GM23338 (cell line): ENCODE measurements at regions not wholly inside any gene's neighbourhood (a gene's known extent, or its start where the extent isn't known, plus 50 kb on each side); places are given as distances from the start of the nearest gene placed in this dataset.

Experiments
- ATAC-seq: fragments of 200-7000 bp; cut with Tn5 transposase; 3 replicates; pipeline ENCODE4 v1.9.1; 2020
- DNase-seq: peaks from one replicate; pipeline ENCODE4 v3.0.0-alpha.2; 2015; ENCODE audit warnings: low spot score
- H2AFZ ChIP-seq: fragments of 200-600 bp; sonication (generic); 2 replicates; pipeline ENCODE4 v1.8.0; 2016; ENCODE audit warnings: antibody characterized with exemption, mild to moderate bottlenecking, moderate library complexity
- H3F3A ChIP-seq: fragments of 200-600 bp; sonication (generic); replicated peaks from 2 replicates; pipeline ENCODE4 v1.8.0; 2017; ENCODE audit warnings: antibody characterized with exemption, mixed run types, low read depth
- H3K27ac ChIP-seq: fragments of 200-600 bp; sonication (generic); 2 replicates; pipeline ENCODE4 v1.6.1; 2016; ENCODE audit warnings: low read depth
- H3K27me3 ChIP-seq: fragments of 200-600 bp; sonication (generic); 2 replicates; pipeline ENCODE4 v1.8.0; 2016; ENCODE audit warnings: mild to moderate bottlenecking, mixed run types, moderate library complexity; ENCODE audit not compliant: insufficient read depth
- H3K36me3 ChIP-seq: fragments of 200-600 bp; sonication (generic); 2 replicates; pipeline ENCODE4 v1.8.0; 2016; ENCODE audit warnings: mild to moderate bottlenecking; ENCODE audit not compliant: insufficient read depth
- H3K4me1 ChIP-seq: fragments of 200-600 bp; sonication (generic); 2 replicates; pipeline ENCODE4 v1.8.0; 2016; ENCODE audit warnings: mild to moderate bottlenecking, moderate library complexity; ENCODE audit not compliant: insufficient read depth
- H3K4me2 ChIP-seq: fragments of 200-600 bp; sonication (generic); 2 replicates; pipeline ENCODE4 v1.7.1; 2017; ENCODE audit warnings: mixed run types
- H3K4me3 ChIP-seq: fragments of 200-600 bp; sonication (generic); 2 replicates; pipeline ENCODE4 v1.6.1; 2016; ENCODE audit warnings: mixed run types
- H3K79me2 ChIP-seq: fragments of 200-600 bp; sonication (generic); replicated peaks from 2 replicates; pipeline ENCODE4 v1.8.0; 2017; ENCODE audit warnings: mild to moderate bottlenecking; ENCODE audit not compliant: insufficient read depth
- H3K9me2 ChIP-seq: fragments of 200-600 bp; sonication (generic); 2 replicates; pipeline ENCODE4 v1.8.0; 2017; ENCODE audit not compliant: insufficient read depth
- H4K20me1 ChIP-seq: fragments of 200-600 bp; sonication (generic); replicated peaks from 2 replicates; pipeline ENCODE4 v1.8.0; 2017; ENCODE audit warnings: mild to moderate bottlenecking; ENCODE audit not compliant: insufficient read depth
- H3K27ac Mint-ChIP-seq: 2 replicates; pipeline ENCODE4 v1.8.0; 2020; ENCODE audit warnings: inconsistent platforms, mild to moderate bottlenecking, moderate library complexity, mixed read lengths
- H3K27me3 Mint-ChIP-seq: 3 replicates; pipeline ENCODE4 v1.8.0; 2022; ENCODE audit warnings: low read depth, mild to moderate bottlenecking, moderate library complexity, mixed read lengths, inconsistent platforms; ENCODE audit not compliant: insufficient read depth, poor library complexity
- H3K36me3 Mint-ChIP-seq: 3 replicates; pipeline ENCODE4 v1.8.0; 2021; ENCODE audit warnings: low read depth, mild to moderate bottlenecking, inconsistent platforms, moderate library complexity, mixed read lengths
- H3K4me1 Mint-ChIP-seq: 3 replicates; pipeline ENCODE4 v1.8.0; 2020; ENCODE audit warnings: mild to moderate bottlenecking, inconsistent platforms, mixed read lengths
- H3K4me3 Mint-ChIP-seq: 3 replicates; pipeline ENCODE4 v1.8.0; 2021; ENCODE audit warnings: moderate library complexity, mild to moderate bottlenecking, inconsistent platforms, mixed read lengths
- H3K9me3 Mint-ChIP-seq: 3 replicates; pipeline ENCODE4 v1.8.0; 2020; ENCODE audit warnings: moderate library complexity, mild to moderate bottlenecking, inconsistent platforms, mixed read lengths
- CREB1 ChIP-seq: fragments of 250-450 bp; sonication (Bioruptor Pico); IDR thresholded peaks from 2 replicates; pipeline ENCODE4 v1.5.0; 2020; ENCODE audit warnings: low read depth, mild to moderate bottlenecking, moderate library complexity
- ETS1 ChIP-seq: IDR thresholded peaks from 2 replicates; pipeline ENCODE4 v1.6.1; 2016; ENCODE audit warnings: antibody characterized with exemption
- EZH2 ChIP-seq: fragments of 200-600 bp; sonication (generic); IDR thresholded peaks from one replicate; pipeline ENCODE4 v1.8.0; 2017; ENCODE audit warnings: antibody characterized with exemption, mild to moderate bottlenecking, low read depth; ENCODE audit not compliant: unreplicated experiment
- EZH2phosphoT487 ChIP-seq: fragments of 200-600 bp; sonication (generic); IDR thresholded peaks from one replicate; pipeline ENCODE4 v1.8.1; 2018; ENCODE audit warnings: antibody characterized with exemption; ENCODE audit not compliant: unreplicated experiment
- NANOG ChIP-seq: IDR thresholded peaks from 2 replicates; pipeline ENCODE4 v1.6.1; 2016; ENCODE audit warnings: antibody characterized with exemption, borderline replicate concordance
- POLR2AphosphoS5 ChIP-seq: IDR thresholded peaks from 2 replicates; pipeline ENCODE4 v1.6.1; 2016; ENCODE audit warnings: antibody characterized with exemption, low read depth
- REST ChIP-seq: IDR thresholded peaks from one replicate; pipeline ENCODE4 v1.6.1; 2018; ENCODE audit warnings: antibody characterized with exemption; ENCODE audit not compliant: unreplicated experiment
- STAT1 ChIP-seq: IDR thresholded peaks from one replicate; pipeline ENCODE4 v1.6.1; 2016; ENCODE audit warnings: antibody characterized with exemption; ENCODE audit not compliant: unreplicated experiment
- ZNF114 ChIP-seq: fragments of 250-450 bp; sonication (Bioruptor Pico); IDR thresholded peaks from 2 replicates; pipeline ENCODE4 v1.5.0; 2020; ENCODE audit warnings: mild to moderate bottlenecking, moderate library complexity
- ZNF331 ChIP-seq: fragments of 250-450 bp; sonication (Bioruptor Pico); IDR thresholded peaks from 2 replicates; pipeline ENCODE4 v1.5.0; 2020; ENCODE audit warnings: low read depth, mild to moderate bottlenecking, moderate library complexity
- ZNF462 ChIP-seq: fragments of 250-450 bp; sonication (Bioruptor Pico); IDR thresholded peaks from 2 replicates; pipeline ENCODE4 v1.5.0; 2020; ENCODE audit warnings: mild to moderate bottlenecking, moderate library complexity

DNA sequence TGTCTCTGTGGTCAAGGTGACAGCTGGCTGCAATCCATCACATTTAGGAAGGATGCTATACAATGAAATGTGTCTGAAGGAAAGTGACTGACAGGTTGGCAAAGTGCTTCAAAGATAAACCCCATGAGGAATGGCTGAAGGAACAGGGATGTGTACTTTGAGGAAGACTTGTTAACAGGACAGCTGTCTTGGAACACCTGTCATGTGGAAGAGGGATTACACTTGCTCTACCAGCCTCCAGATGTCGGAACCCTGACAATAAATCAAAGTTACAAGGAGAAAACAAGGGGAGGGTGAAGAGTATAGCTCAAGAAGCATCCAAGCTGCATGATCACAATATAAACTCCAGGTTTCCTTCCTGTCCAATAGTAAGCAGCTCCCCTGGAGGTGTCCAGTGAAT, 147.8 kb upstream of the TMCC3 start (continued):
- no peak for TF ChIP-seq REST
- TF ChIP-seq EZH2, result no peak
- no peak for TF ChIP-seq CREB1 (CRISPR knock-in tag)
- TF ChIP-seq EZH2phosphoT487, result no peak
- TF ChIP-seq ZNF331, result no peak

DNA sequence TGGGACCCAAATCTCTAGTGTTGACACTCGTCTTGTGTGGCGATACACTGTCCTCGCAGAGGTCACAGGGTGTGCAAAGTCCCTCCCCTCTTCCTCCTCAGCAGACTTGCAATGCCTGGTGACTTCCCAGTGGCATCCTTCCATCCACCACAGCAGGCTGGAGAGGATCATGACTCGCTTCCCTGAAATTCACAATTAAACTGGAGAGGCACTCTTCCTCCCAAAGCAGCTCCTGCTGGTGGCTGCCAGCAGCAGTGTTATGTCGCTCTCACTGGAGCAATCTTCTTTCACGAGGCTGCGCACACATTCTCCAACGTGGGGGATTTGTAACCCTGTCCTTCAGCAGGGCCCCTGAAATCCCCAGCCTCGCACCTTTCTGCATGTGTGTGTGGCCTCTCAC, 145.2 kb upstream of the TMCC3 start:
- H3K4me1 ChIP-seq, result no peaks in the 10 kb centered on the region
- peak; percentile 75 for ATAC-seq
- Mint-ChIP-seq H3K27me3 (peaks cover 3% of the 10 kb centered on the region), H3K36me3 (no peaks in the 10 kb centered on the region), H3K4me3 (no peak overlapping the region), H3K4me1 (peaks cover 20% of the 10 kb centered on the region), H3K9me3 (no peaks in the 10 kb centered on the region), H3K27ac (no peak overlapping the region)
- H2AFZ ChIP-seq, result peak overlapping the region; percentile 24; the same call in 1 of the 2 replicates
- no peaks in the 10 kb centered on the region for H4K20me1 ChIP-seq
- H3K27ac ChIP-seq, result no peak overlapping the region
- no peaks in the 10 kb centered on the region for H3K79me2 ChIP-seq
- DNase-seq, result peak; percentile 52
- no peak overlapping the region for H3K4me3 ChIP-seq
- H3K4me2 ChIP-seq, result no peak overlapping the region
- no peaks in the 10 kb centered on the region for H3K27me3 ChIP-seq
- no peaks in the 10 kb centered on the region for H3K36me3 ChIP-seq
- H3K9me2 ChIP-seq, result no peaks in the 10 kb centered on the region
- H3F3A ChIP-seq, result no peaks in the 10 kb centered on the region
- TF ChIP-seq REST (no peak), EZH2phosphoT487 (no peak), ZNF331 (no peak), EZH2 (no peak), STAT1 (no peak), NANOG (no peak), ETS1 (no peak), ZNF462 (CRISPR knock-in tag) (no peak), CREB1 (CRISPR knock-in tag) (no peak), POLR2AphosphoS5 (no peak), ZNF114 (no peak)
